ENCODE measurements at regions not wholly inside any gene's neighbourhood (a gene's known extent, or its start where the extent isn't known, plus 50 kb on each side); places are given as distances from the start of the nearest gene placed in this dataset.

DNA sequence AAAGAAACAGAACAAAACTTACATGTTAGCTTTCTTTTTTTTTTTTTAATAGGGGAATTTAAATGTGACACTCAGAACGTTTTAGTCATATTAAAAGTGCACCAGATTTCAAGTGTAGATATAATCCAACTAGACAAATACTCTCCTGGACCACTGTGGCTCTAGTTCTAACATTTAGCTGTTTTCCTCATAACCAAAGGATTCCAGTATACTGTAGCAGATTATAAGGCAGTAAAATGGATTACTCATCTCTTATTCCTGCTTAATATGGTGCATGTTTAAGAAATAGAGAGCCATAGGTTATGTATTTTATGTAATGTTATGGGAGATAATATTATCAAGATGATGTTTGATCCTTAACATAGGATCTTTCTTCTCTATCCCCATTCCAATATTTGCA lies 1339.5 kb upstream of the AGA start:
- Histone ChIP-seq H3K27me3 (ENCODE audit: control insufficient read depth, insufficient read depth, low read length) (no peaks in the 10 kb centered on the region), H2AK5ac (ENCODE audit: low read depth, low read length) (no peak overlapping the region), H2AFZ (replicated peaks; ENCODE audit: low read length, poor library complexity) (no peak overlapping the region), H4K5ac (ENCODE audit: low read depth, low read length) (no peak overlapping the region), H2AK9ac (replicated peaks; ENCODE audit: low read depth, low read length, poor library complexity) (no peak overlapping the region), H3K18ac (ENCODE audit: low read depth, low read length) (no peak overlapping the region), H3K56ac (ENCODE audit: extremely low read depth, insufficient read depth, low read length) (no peak overlapping the region), H4K20me1 (ENCODE audit: insufficient read depth, low read length) (no peaks in the 10 kb centered on the region), H4K8ac (ENCODE audit: low read depth in 2 of 2, low read length in 2 of 2) (no peak overlapping the region), H3K4me1 (ENCODE audit: control insufficient read depth, insufficient read depth, low read length) (no peaks in the 10 kb centered on the region), H3K9ac (ENCODE audit: low read depth, low read length) (no peak overlapping the region), H3K23ac (ENCODE audit: low read depth, low read length) (no peak overlapping the region), H3K14ac (replicated peaks; ENCODE audit: low read depth, low read length) (no peak overlapping the region), H3K9me1 (ENCODE audit: insufficient read depth, low read length) (no peaks in the 10 kb centered on the region), H3K4me2 (ENCODE audit: low read depth, low read length) (no peak overlapping the region), H2BK15ac (ENCODE audit: low read depth, low read length) (no peak overlapping the region), H3K79me1 (ENCODE audit: low read depth in 1 of 2, low read length in 2 of 2) (no peaks in the 10 kb centered on the region), H3K9me3 (ENCODE audit: control insufficient read depth, insufficient read depth, low read length) (peaks cover 2% of the 10 kb centered on the region; the same call in 1 of the 2 replicates), H2BK20ac (ENCODE audit: low read depth, low read length) (no peak overlapping the region), H3K36me3 (ENCODE audit: control insufficient read depth, insufficient read depth, low read length) (no peaks in the 10 kb centered on the region), H4K91ac (ENCODE audit: insufficient read depth, low read depth, low read length) (no peak overlapping the region), H3K4me3 (ENCODE audit: insufficient read depth, low read depth, low read length) (no peak overlapping the region), H2BK5ac (ENCODE audit: low read depth, low read length, poor library complexity, severe bottlenecking) (no peak overlapping the region), H3K4ac (ENCODE audit: low read depth, low read length) (no peak overlapping the region), H3K27ac (ENCODE audit: insufficient read depth, low read length) (no peak overlapping the region), H2BK120ac (ENCODE audit: low read depth, low read length) (no peak overlapping the region)
- intact Hi-C loops (cut with micrococcal nuclease) (no loop called here), dilution Hi-C loops (cut with HindIII; ENCODE audit: low sequenced_read_pairs, unreplicated experiment) (no loop called here), in situ Hi-C loops (cut with MboI; ENCODE audit: low sequenced_read_pairs) (no loop called here)
- BruUV-seq (replicated peaks) = no TSS peak
- ATAC-seq (ENCODE audit: low read depth) = no peak
- TF ChIP-seq, protein P1, sequence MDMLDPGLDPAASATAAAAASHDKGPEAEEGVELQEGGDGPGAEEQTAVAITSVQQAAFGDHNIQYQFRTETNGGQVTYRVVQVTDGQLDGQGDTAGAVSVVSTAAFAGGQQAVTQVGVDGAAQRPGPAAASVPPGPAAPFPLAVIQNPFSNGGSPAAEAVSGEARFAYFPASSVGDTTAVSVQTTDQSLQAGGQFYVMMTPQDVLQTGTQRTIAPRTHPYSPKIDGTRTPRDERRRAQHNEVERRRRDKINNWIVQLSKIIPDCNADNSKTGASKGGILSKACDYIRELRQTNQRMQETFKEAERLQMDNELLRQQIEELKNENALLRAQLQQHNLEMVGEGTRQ (IDR thresholded peaks at IDR 0.05; ENCODE audit: low read depth, low read length) = no peak
- TF ChIP-seq MAFK (IDR thresholded peaks at IDR 0.05; ENCODE audit: low read depth, low read length) (no peak), BHLHE40 (IDR thresholded peaks at IDR 0.05; ENCODE audit: low read depth, low read length) (no peak), FOS (IDR thresholded peaks at IDR 0.05; ENCODE audit: low read depth, low read length) (no peak), RCOR1 (IDR thresholded peaks at IDR 0.05; ENCODE audit: insufficient replicate concordance, low read length) (no peak), MXI1 (IDR thresholded peaks at IDR 0.05; ENCODE audit: borderline replicate concordance, low read depth, low read length) (no peak), SMC3 (IDR thresholded peaks at IDR 0.05; ENCODE audit: low read depth, low read length) (no peak), RFX5 (IDR thresholded peaks at IDR 0.05; ENCODE audit: low read depth, low read length) (no peak), MAZ (IDR thresholded peaks at IDR 0.05; ENCODE audit: borderline replicate concordance, low read depth, low read length) (no peak), CHD1 (IDR thresholded peaks at IDR 0.05; ENCODE audit: low read depth, low read length) (no peak), CEBPB (IDR thresholded peaks at IDR 0.05; ENCODE audit: low read depth, low read length) (no peak), RAD21 (IDR thresholded peaks at IDR 0.05; ENCODE audit: low read length) (no peak), NFE2L2 (IDR thresholded peaks at IDR 0.05; ENCODE audit: low read depth, low read length) (no peak), POLR2A (IDR thresholded peaks at IDR 0.05; ENCODE audit: low read depth, low read length) (no peak)
- TF ChIP-seq, protein P2, sequence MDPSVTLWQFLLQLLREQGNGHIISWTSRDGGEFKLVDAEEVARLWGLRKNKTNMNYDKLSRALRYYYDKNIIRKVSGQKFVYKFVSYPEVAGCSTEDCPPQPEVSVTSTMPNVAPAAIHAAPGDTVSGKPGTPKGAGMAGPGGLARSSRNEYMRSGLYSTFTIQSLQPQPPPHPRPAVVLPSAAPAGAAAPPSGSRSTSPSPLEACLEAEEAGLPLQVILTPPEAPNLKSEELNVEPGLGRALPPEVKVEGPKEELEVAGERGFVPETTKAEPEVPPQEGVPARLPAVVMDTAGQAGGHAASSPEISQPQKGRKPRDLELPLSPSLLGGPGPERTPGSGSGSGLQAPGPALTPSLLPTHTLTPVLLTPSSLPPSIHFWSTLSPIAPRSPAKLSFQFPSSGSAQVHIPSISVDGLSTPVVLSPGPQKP (IDR thresholded peaks at IDR 0.05; ENCODE audit: borderline replicate concordance, low read depth, low read length) = no peak
- TF ChIP-seq, protein P3, sequence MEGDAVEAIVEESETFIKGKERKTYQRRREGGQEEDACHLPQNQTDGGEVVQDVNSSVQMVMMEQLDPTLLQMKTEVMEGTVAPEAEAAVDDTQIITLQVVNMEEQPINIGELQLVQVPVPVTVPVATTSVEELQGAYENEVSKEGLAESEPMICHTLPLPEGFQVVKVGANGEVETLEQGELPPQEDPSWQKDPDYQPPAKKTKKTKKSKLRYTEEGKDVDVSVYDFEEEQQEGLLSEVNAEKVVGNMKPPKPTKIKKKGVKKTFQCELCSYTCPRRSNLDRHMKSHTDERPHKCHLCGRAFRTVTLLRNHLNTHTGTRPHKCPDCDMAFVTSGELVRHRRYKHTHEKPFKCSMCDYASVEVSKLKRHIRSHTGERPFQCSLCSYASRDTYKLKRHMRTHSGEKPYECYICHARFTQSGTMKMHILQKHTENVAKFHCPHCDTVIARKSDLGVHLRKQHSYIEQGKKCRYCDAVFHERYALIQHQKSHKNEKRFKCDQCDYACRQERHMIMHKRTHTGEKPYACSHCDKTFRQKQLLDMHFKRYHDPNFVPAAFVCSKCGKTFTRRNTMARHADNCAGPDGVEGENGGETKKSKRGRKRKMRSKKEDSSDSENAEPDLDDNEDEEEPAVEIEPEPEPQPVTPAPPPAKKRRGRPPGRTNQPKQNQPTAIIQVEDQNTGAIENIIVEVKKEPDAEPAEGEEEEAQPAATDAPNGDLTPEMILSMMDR (conservative IDR thresholded peaks at IDR 0.05; ENCODE audit: low read depth, low read length) = no peak
- no CpG with 5 or more reads among the region's 1 CpG for WGBS, 2 experiments (ENCODE audit: extremely low coverage in 2 of 2, insufficient read length in 1 of 2)
- CTCF ChIA-PET = no interaction called here
- POLR2A ChIA-PET (ENCODE audit: unreplicated experiment) = no interaction called here
- DNase-seq = no peak

Data from IMR-90 (cell line).